WERI-Rb-1 (cell line): ENCODE measurements at regions not wholly inside any gene's neighbourhood (a gene's known extent, or its start where the extent isn't known, plus 50 kb on each side); places are given as distances from the start of the nearest gene placed in this dataset.

Source experiments
- DNase-seq: peaks from one replicate; pipeline ENCODE4 v3.0.0-alpha.2; 2020
- H3K27ac ChIP-seq: fragments of 250-450 bp; sonication (Bioruptor Pico); 2 replicates; pipeline ENCODE4 v1.5.1; 2020; ENCODE audit warnings: mild to moderate bottlenecking, moderate library complexity
- H3K27me3 ChIP-seq: fragments of 250-450 bp; sonication (Bioruptor Pico); 2 replicates; pipeline ENCODE4 v1.5.1; 2021; ENCODE audit warnings: mild to moderate bottlenecking, low read depth, moderate library complexity; ENCODE audit not compliant: insufficient read depth, severe bottlenecking
- H3K36me3 ChIP-seq: fragments of 250-450 bp; sonication (Bioruptor Pico); 2 replicates; pipeline ENCODE4 v1.5.1; 2020; ENCODE audit warnings: mild to moderate bottlenecking, moderate library complexity
- H3K4me3 ChIP-seq: 2 replicates; pipeline ENCODE4 v1.5.1; 2011; ENCODE audit warnings: low read depth, mild to moderate bottlenecking, control low read depth, low read length
- H3K9me3 ChIP-seq: fragments of 250-450 bp; sonication (Bioruptor Pico); 2 replicates; pipeline ENCODE4 v1.5.1; 2021; ENCODE audit warnings: mild to moderate bottlenecking, moderate library complexity; ENCODE audit not compliant: severe bottlenecking
- TF ChIP-seq, protein P1 (sequence below): IDR thresholded peaks from 2 replicates; pipeline ENCODE4 v1.5.1; 2011; ENCODE audit warnings: low read depth, mild to moderate bottlenecking, control low read depth, inconsistent platforms, low read length

DNA sequence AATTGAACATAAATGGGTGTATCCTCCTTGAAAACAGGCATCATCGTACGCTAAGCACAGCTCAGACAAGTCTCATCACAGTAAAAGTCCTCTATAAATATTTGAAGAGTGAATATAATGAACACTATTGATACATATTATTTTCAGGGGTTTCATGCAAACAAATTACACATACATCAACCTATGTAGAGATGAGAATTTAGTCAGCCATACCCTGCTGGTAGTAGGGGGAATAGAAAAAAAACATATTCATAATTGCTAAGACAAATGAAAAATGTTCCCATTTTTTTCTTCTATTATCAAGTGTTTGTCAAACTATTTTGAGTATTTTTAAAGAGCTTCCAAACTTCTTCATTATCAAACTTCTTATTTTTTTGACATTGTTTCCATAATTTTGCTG lies 205.6 kb upstream of the SOX5 start:
- no peaks in the 10 kb centered on the region for H3K9me3 ChIP-seq
- H3K27ac ChIP-seq, result no peak overlapping the region
- no peak for DNase-seq
- TF ChIP-seq, protein P1, sequence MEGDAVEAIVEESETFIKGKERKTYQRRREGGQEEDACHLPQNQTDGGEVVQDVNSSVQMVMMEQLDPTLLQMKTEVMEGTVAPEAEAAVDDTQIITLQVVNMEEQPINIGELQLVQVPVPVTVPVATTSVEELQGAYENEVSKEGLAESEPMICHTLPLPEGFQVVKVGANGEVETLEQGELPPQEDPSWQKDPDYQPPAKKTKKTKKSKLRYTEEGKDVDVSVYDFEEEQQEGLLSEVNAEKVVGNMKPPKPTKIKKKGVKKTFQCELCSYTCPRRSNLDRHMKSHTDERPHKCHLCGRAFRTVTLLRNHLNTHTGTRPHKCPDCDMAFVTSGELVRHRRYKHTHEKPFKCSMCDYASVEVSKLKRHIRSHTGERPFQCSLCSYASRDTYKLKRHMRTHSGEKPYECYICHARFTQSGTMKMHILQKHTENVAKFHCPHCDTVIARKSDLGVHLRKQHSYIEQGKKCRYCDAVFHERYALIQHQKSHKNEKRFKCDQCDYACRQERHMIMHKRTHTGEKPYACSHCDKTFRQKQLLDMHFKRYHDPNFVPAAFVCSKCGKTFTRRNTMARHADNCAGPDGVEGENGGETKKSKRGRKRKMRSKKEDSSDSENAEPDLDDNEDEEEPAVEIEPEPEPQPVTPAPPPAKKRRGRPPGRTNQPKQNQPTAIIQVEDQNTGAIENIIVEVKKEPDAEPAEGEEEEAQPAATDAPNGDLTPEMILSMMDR, result no peak
- H3K4me3 ChIP-seq, result no peak overlapping the region
- no peaks in the 10 kb centered on the region for H3K36me3 ChIP-seq
- H3K27me3 ChIP-seq, result no peaks in the 10 kb centered on the region

DNA sequence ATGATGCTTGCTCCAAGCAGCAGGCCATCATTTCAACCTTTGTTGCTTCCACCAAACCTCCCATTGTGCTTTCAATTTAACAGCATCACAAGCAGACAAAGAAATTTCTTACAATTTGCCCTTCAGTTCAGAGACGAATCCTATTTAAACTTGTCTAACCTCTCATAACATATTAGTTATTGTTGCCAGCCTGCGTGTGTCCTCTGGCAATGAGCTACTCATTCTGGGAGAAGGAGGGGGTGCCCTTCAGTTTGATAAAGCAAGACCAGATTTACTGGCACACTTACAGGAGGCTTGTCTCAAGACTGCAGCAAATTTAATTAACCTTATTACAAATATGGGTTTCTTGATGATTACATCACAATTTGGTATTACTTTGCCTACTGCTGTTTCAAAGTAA lies 203.6 kb upstream of the SOX5 start:
- H3K36me3 ChIP-seq, result no peaks in the 10 kb centered on the region
- TF ChIP-seq, protein P1, result no peak
- DNase-seq, result no peak
- no peaks in the 10 kb centered on the region for H3K27me3 ChIP-seq
- H3K4me3 ChIP-seq, result no peak overlapping the region
- H3K9me3 ChIP-seq, result no peaks in the 10 kb centered on the region
- no peak overlapping the region for H3K27ac ChIP-seq

DNA sequence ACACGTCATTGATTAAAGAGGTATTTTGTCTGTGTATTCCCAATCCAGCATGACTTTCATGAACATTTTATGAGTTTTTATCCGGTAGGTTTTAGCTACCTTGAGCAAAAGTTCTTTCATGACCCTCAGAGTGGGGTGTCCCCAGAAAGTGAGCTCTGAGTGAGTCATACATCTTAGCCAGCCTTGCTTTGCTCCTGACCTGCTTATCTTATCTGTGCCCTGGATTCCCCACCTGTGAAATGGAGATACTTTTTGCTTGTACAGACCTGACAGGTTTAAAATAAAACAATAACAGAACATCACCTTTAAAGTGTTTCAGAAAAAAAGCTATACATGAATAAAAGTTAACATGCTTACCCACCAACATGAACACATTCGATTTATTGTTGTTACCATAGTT lies 202.8 kb upstream of the SOX5 start:
- Histone ChIP-seq H3K4me3 (no peak overlapping the region), H3K9me3 (no peaks in the 10 kb centered on the region), H3K36me3 (no peaks in the 10 kb centered on the region), H3K27ac (no peak overlapping the region), H3K27me3 (no peaks in the 10 kb centered on the region)
- TF ChIP-seq, protein P1, result no peak
- DNase-seq, result no peak

DNA sequence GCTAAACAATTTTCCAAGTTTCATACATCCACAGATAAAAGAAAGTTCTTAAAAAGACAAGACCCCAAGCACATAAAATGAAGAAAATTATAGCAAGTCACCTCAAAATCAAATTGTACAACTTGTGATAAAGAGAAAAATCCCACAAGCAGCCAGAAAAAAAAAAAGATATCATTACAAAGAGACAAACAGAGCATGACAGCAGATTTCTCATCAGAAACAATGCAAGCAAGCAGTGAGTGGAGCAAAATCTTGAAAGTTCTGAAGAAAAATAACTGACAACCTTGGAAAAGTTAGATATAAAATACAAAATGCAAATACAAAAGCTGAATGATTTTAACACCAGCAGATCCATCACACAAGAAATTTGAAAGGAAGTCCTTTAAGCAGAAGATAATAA lies 194.5 kb upstream of the SOX5 start:
- DNase-seq, result no peak
- H3K9me3 ChIP-seq, result no peaks in the 10 kb centered on the region
- H3K36me3 ChIP-seq, result no peaks in the 10 kb centered on the region
- no peak overlapping the region for H3K27ac ChIP-seq
- H3K27me3 ChIP-seq, result no peaks in the 10 kb centered on the region
- TF ChIP-seq, protein P1, result no peak
- H3K4me3 ChIP-seq, result no peak overlapping the region

DNA sequence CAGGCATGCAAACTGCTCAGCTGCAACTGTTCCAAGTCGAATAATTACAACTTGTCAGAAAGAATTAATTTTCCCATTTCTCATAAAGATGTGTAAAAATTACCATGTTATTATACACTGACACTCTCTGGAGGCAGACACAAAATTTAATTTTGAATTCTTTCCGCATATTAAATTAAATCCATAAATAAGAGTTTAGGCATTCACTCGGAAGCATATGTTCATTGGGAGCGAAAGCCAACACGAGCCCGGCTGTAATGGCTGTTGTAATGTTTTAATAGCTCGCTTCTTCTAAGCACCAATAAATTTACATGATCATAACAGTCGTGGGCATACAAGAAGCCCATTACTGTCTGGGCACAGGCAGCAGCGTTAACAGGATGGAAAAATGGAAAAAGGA lies 189.6 kb upstream of the SOX5 start:
- Histone ChIP-seq H3K27ac (no peak overlapping the region), H3K36me3 (no peaks in the 10 kb centered on the region), H3K9me3 (no peaks in the 10 kb centered on the region), H3K4me3 (no peak overlapping the region), H3K27me3 (no peaks in the 10 kb centered on the region)
- no peak for DNase-seq
- TF ChIP-seq, protein P1, result no peak

DNA sequence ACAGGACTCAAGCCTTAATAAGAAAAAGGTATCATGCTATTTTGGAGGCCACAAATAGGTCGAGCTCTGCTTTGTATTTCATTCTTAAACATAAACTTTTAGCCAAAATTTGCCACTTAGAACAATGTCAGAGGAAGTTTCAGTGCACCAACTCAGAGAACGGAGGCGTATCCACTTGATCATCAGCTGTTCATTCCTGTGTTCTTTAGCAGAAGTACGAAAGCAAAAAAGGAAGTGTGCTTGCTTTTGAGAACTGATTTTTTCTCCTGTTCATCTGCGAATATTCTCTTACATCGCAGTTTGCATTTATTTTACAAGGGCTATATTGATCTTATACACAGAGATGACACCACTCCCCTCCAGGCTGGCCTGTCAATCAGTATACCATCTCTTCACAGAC lies 188.6 kb upstream of the SOX5 start:
- Histone ChIP-seq H3K27ac (no peak overlapping the region), H3K27me3 (no peaks in the 10 kb centered on the region), H3K9me3 (no peaks in the 10 kb centered on the region), H3K36me3 (no peaks in the 10 kb centered on the region), H3K4me3 (no peak overlapping the region)
- TF ChIP-seq, protein P1, result no peak
- no peak for DNase-seq
